ENCODE measurements at regions not wholly inside any gene's neighbourhood (a gene's known extent, or its start where the extent isn't known, plus 50 kb on each side); places are given as distances from the start of the nearest gene placed in this dataset.

DNA sequence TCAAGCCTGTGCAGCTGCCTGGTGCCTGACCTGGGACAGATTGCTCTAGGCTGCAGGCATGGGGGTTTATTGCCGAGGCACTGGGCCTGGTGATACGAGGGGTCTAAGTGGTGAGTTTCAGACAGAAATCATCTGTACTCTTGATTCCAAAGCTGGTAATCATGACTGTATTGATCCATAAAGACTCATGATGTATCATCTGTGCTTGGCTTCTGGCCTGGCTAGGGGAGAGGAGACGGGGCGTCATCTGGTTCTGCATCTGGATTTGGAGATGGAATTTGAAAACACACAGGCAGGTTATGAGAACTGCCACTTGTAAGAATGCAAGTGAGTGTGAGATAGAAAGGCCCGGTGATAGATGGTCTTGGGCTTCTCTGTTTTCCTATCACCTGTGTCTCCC is 337.4 kb upstream of the C2CD4B start:
- TF ChIP-seq, protein P1, sequence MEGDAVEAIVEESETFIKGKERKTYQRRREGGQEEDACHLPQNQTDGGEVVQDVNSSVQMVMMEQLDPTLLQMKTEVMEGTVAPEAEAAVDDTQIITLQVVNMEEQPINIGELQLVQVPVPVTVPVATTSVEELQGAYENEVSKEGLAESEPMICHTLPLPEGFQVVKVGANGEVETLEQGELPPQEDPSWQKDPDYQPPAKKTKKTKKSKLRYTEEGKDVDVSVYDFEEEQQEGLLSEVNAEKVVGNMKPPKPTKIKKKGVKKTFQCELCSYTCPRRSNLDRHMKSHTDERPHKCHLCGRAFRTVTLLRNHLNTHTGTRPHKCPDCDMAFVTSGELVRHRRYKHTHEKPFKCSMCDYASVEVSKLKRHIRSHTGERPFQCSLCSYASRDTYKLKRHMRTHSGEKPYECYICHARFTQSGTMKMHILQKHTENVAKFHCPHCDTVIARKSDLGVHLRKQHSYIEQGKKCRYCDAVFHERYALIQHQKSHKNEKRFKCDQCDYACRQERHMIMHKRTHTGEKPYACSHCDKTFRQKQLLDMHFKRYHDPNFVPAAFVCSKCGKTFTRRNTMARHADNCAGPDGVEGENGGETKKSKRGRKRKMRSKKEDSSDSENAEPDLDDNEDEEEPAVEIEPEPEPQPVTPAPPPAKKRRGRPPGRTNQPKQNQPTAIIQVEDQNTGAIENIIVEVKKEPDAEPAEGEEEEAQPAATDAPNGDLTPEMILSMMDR (IDR thresholded peaks at IDR 0.05) = no peak
- no peak for TF ChIP-seq ZFX (IDR thresholded peaks at IDR 0.05; ENCODE audit: borderline replicate concordance)

All from 22Rv1 (cell line).